K562 (cell line): ENCODE measurements at regions not wholly inside any gene's neighbourhood (a gene's known extent, or its start where the extent isn't known, plus 50 kb on each side); places are given as distances from the start of the nearest gene placed in this dataset.

ENCODE experiments used
- ATAC-seq: fragments of 200-7000 bp; cut with Tn5 transposase; 3 replicates; pipeline ENCODE4 v1.9.1; 2020; ENCODE audit warnings: moderate library complexity
- BruUV-seq: library from RNA; stranded (reverse); fragments of 400-500 nt; replicated peaks from 2 replicates; lab custom pipeline; 2021; lab: Mats Ljungman, UMichigan
- CTCF ChIA-PET: fragments of 300-600 bp; formaldehyde crosslinking; extraction: SDS; loops from one replicate; lab custom pipeline; 2021; ENCODE audit warnings: low intra/inter-chr PET ratio; lab: Yijun Ruan, JAX
- POLR2A ChIA-PET: fragments of 300-600, 350-650 bp; sonication (Branson Sonifier 250); formaldehyde crosslinking; extraction: SDS; loops from one replicate; lab custom pipeline; 2021; ENCODE audit warnings: antibody characterized with exemption, inconsistent platforms; lab: Yijun Ruan, JAX
- DNase-seq, 4 experiments: peaks; one replicate each; pipeline versions ENCODE4 v3.0.0 to v3.0.0-alpha.2; 2011 to 2018; ENCODE audit warnings: low spot score in 3 of 4, mixed read lengths in 3 of 4; ENCODE audit errors: extremely low read depth in 1 of 4
- FAIRE-seq: peaks from 2 replicates; lab custom pipeline; 2011; peaks lifted over from hg19 to GRCh38; lab: Jason Lieb, UNC
- H2AFZ ChIP-seq: 2 replicates; pipeline ENCODE4 v1.6.0; 2011; ENCODE audit warnings: low read depth, low read length, control low read depth, inconsistent platforms
- H3K27ac ChIP-seq: fragments of 200-600 bp; 3 replicates; pipeline ENCODE4 v1.8.0; 2011; ENCODE audit warnings: low read depth, mild to moderate bottlenecking, control low read depth, inconsistent platforms, low read length, moderate library complexity, mixed read lengths; ENCODE audit errors: extremely low read depth
- H3K27me3 ChIP-seq, 2 experiments: fragments of 300-600 bp in 1 of 2; 2 replicates in 1 of 2; 3 replicates in 1 of 2; pipeline versions ENCODE4 v1.6.0 to v1.8.0; 2011; ENCODE audit warnings: inconsistent platforms in 2 of 2, low read length in 2 of 2, mild to moderate bottlenecking in 1 of 2, mixed read lengths in 1 of 2, moderate library complexity in 1 of 2; ENCODE audit not compliant: control insufficient read depth in 2 of 2, insufficient read depth in 2 of 2
- H3K36me3 ChIP-seq: fragments of 300-600 bp; 3 replicates; pipeline ENCODE4 v1.8.0; 2011; ENCODE audit warnings: mild to moderate bottlenecking, low read length, inconsistent platforms; ENCODE audit not compliant: control insufficient read depth, insufficient read depth
- H3K4me1 ChIP-seq, 2 experiments: fragments of 200-600 bp in 1 of 2; replicated peaks in 1 of 2; 2 replicates in 1 of 2; 3 replicates in 1 of 2; pipeline versions ENCODE4 v1.5.1 to v1.8.0; 2011; ENCODE audit warnings: inconsistent platforms in 2 of 2, low read length in 2 of 2, mild to moderate bottlenecking in 1 of 2, mixed read lengths in 1 of 2, moderate library complexity in 1 of 2; ENCODE audit not compliant: control insufficient read depth in 2 of 2, insufficient read depth in 2 of 2
- H3K4me2 ChIP-seq: 2 replicates; pipeline ENCODE4 v1.6.1; 2011; ENCODE audit warnings: low read length, control low read depth, inconsistent platforms, mixed read lengths; ENCODE audit not compliant: insufficient read depth
- H3K4me3 ChIP-seq: fragments of 200-600 bp; sonication (generic), shearing (Covaris generic); 2 replicates; pipeline ENCODE4 v1.5.1; 2016; ENCODE audit warnings: control low read depth, inconsistent platforms
- H3K79me2 ChIP-seq: fragments of 200-600 bp; 3 replicates; pipeline ENCODE4 v1.8.0; 2011; ENCODE audit warnings: low read length, inconsistent platforms; ENCODE audit not compliant: control insufficient read depth, insufficient read depth
- H3K9ac ChIP-seq, 2 experiments: 2 replicates each; pipeline versions ENCODE4 v1.6.0 to v1.6.1; 2011; ENCODE audit warnings: low read depth in 2 of 2, low read length in 2 of 2, control low read depth in 1 of 2, inconsistent platforms in 1 of 2, mild to moderate bottlenecking in 1 of 2, mixed read lengths in 1 of 2; ENCODE audit not compliant: insufficient read depth in 1 of 2
- H3K9me1 ChIP-seq: one replicate; pipeline ENCODE4 v1.6.0; 2011; ENCODE audit warnings: inconsistent platforms, mild to moderate bottlenecking, low read length, moderate library complexity; ENCODE audit not compliant: control insufficient read depth, insufficient read depth
- H3K9me3 ChIP-seq: replicated peaks from 2 replicates; pipeline ENCODE4 v1.5.1; 2011; ENCODE audit warnings: low read depth, low read length, inconsistent platforms; ENCODE audit not compliant: control insufficient read depth, insufficient read depth
- H4K20me1 ChIP-seq: replicated peaks from 2 replicates; pipeline ENCODE4 v1.6.1; 2011; ENCODE audit warnings: low read length, inconsistent platforms, mixed read lengths; ENCODE audit not compliant: control insufficient read depth, insufficient read depth
- CREBBP ChIP-seq: IDR thresholded peaks from one replicate; pipeline ENCODE4 v1.6.1; 2012; ENCODE audit warnings: low read depth, mild to moderate bottlenecking, control low read depth, inconsistent platforms, low read length
- MYBL2 ChIP-seq, 2 experiments: fragments of 450-650 bp in 1 of 2; sonication (generic) in 1 of 2; formaldehyde crosslinking in 1 of 2; IDR thresholded peaks; 2 replicates each; pipeline versions ENCODE4 v1.6.1 to v1.8.1; 2017 to 2022; ENCODE audit warnings: borderline replicate concordance in 1 of 2, inconsistent platforms in 1 of 2, low read depth in 1 of 2, mild to moderate bottlenecking in 1 of 2, missing genetic modification reagents in 1 of 2, moderate library complexity in 1 of 2
- PHB2 ChIP-seq: fragments of 450-650 bp; IDR thresholded peaks from 2 replicates; pipeline ENCODE4 v1.6.1; 2017; ENCODE audit warnings: low read depth
- RBM15 ChIP-seq: fragments of 200-400 bp; formaldehyde crosslinking; IDR thresholded peaks from 2 replicates; pipeline ENCODE4 v1.6.1; 2018; ENCODE audit warnings: mild to moderate bottlenecking, low read length, moderate library complexity; ENCODE audit not compliant: insufficient read depth
- SPI1 ChIP-seq: IDR thresholded peaks from 2 replicates; pipeline ENCODE4 v1.6.1; 2011; ENCODE audit warnings: low read depth, low read length, control low read depth, borderline replicate concordance
- SREBF2 ChIP-seq: sonication (generic); formaldehyde crosslinking; IDR thresholded peaks from 2 replicates; pipeline ENCODE4 v1.4.0; 2020; ENCODE audit warnings: mild to moderate bottlenecking, missing genetic modification reagents
- TCF7L2 ChIP-seq: fragments of 150-350 bp; IDR thresholded peaks from 2 replicates; pipeline ENCODE4 v1.6.1; 2016; ENCODE audit warnings: low read depth, mild to moderate bottlenecking, low read length, moderate library complexity
- ZNF217 ChIP-seq: sonication (generic); formaldehyde crosslinking; IDR thresholded peaks from 2 replicates; pipeline ENCODE4 v1.8.0; 2022; ENCODE audit warnings: mild to moderate bottlenecking, missing genetic modification reagents
- ZNF431 ChIP-seq: sonication (generic); formaldehyde crosslinking; IDR thresholded peaks from 2 replicates; pipeline ENCODE4 v1.8.0; 2022; ENCODE audit warnings: mild to moderate bottlenecking, missing genetic modification reagents
- ZNF785 ChIP-seq: fragments of 250-450 bp; sonication (Bioruptor Pico); IDR thresholded peaks from 2 replicates; pipeline ENCODE4 v1.4.0; 2020; ENCODE audit warnings: mild to moderate bottlenecking
- WGBS: fragments of 100-300 bp; shearing (Covaris generic); methylation state at CpG from one replicate; pipeline ENCODE4 v1.1.6; 2016; ENCODE audit warnings: low coverage, mixed read lengths; ENCODE audit not compliant: insufficient coverage; ENCODE audit errors: missing lambda C conversion rate; 5-methylcytosine and 5-hydroxymethylcytosine counted together
- in situ Hi-C: fragments of 300-500 bp; cut with MboI; formaldehyde crosslinking; loops from 4 replicates; pipeline ENCODE4 v1.15.0; 2018; ENCODE audit warnings: inconsistent platforms, mixed read lengths
- intact Hi-C: fragments of 100-400 bp; cut with micrococcal nuclease; formaldehyde crosslinking; loops from 2 replicates; pipeline ENCODE4 v1.14.2; 2022
- TF ChIP-seq, protein P1 (sequence below), 3 experiments: IDR thresholded peaks in 2 of 3; conservative IDR thresholded peaks in 1 of 3; 2 replicates each; pipeline ENCODE4 v1.5.1; 2011 to 2012; ENCODE audit warnings: low read length in 3 of 3, mild to moderate bottlenecking in 3 of 3, control low read depth in 2 of 3, improper control_type of control experiment in 1 of 3, inconsistent platforms in 1 of 3, low read depth in 1 of 3, mixed read lengths in 1 of 3, moderate library complexity in 1 of 3; ENCODE audit not compliant: insufficient read depth in 2 of 3
- TF ChIP-seq, protein P2 (sequence below): sonication (generic); formaldehyde crosslinking; IDR thresholded peaks from 2 replicates; pipeline ENCODE4 v1.4.0; 2020; ENCODE audit warnings: mild to moderate bottlenecking, missing genetic modification reagents

DNA sequence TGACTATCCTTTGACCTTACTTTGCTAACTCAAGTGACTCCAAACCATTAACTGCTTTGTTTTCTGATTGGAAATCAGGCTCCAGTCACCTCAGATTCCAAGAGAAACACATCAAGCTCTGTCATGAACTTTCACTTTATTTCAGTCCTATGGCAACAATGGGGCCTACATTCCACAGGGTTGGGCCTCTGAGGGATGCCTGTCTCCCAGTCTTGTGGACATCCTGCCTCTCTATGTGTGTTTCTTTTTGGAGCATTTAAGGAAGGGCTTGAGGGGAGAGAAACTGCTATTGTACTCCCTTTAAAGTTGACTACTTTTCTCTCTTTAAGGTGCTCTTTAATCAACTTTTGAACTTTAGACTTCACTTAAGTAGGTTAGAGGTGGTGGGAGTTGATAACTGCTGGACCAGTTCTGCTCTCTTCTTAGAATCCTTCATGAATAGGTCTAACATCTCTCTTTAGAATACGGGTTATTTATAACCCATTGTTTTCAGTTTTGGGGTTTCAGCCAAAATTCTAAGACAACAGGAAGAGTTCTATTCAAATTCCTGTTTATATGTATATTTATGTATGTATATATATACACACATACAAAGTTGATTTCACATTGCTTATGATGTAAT is 274.3 kb upstream of the NR3C2 start:
- POLR2A ChIA-PET, result no interaction called here
- Histone ChIP-seq H3K9me3 (0 out of 2 replicates have a peak, but pooled peaks cover 2% of the 10 kb centered on the region), H3K4me3 (no peak overlapping the region), H3K9me1 (no peaks in the 10 kb centered on the region), H3K27ac (no peak overlapping the region), H3K4me2 (no peak overlapping the region), H3K36me3 (no peaks in the 10 kb centered on the region), H4K20me1 (no peaks in the 10 kb centered on the region), H3K9ac (no peak overlapping the region), H3K79me2 (no peaks in the 10 kb centered on the region), H2AFZ (no peak overlapping the region), H3K4me1 (no peaks in the 10 kb centered on the region), H3K27me3 (no peaks in the 10 kb centered on the region)
- 0% methylated on average over 1 of the region's 1 CpG for WGBS
- no peak for DNase-seq
- no peak for ATAC-seq
- no TSS peak for BruUV-seq
- CTCF ChIA-PET, result no interaction called here
- no peak for TF ChIP-seq ZNF785 (CRISPR knock-in tag)
- TF ChIP-seq ZNF217, result no peak
- no peak for FAIRE-seq
- intact Hi-C loops (no loop called here), in situ Hi-C loops (no loop called here)

DNA sequence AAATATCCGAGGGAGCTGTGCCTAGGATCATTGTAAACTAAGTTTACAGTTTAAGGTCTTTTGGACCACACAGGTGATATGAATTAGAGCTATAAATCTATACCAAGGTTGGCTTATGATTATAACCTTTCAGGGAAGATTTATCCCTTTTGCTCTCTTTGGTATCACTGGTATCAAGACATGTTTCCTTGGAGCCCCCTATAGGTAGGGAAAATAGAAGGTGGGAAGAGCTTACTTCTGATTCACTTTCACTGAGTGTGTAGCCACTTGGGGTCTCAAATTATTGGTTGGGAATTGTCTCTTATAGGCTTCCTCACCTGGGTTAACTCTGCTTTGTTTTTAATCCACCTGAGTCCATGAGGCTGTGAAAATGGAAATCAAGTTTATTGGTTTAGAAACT is 262.1 kb upstream of the NR3C2 start:
- in situ Hi-C loops (no loop called here), intact Hi-C loops (no loop called here)
- WGBS, result 7% methylated on average over 1 of the region's 1 CpG
- Histone ChIP-seq H3K9me3 (0 out of 2 replicates have a peak, but pooled peaks cover 3% of the 10 kb centered on the region), H3K27ac (no peak overlapping the region), H3K9ac (no peak overlapping the region), H3K36me3 (no peaks in the 10 kb centered on the region), H3K4me1 (no peaks in the 10 kb centered on the region), H2AFZ (no peak overlapping the region), H3K27me3 (no peaks in the 10 kb centered on the region), H3K4me3 (no peak overlapping the region), H3K9me1 (no peaks in the 10 kb centered on the region), H3K4me2 (no peak overlapping the region), H3K79me2 (no peaks in the 10 kb centered on the region), H4K20me1 (no peaks in the 10 kb centered on the region)
- BruUV-seq, result no TSS peak
- ATAC-seq (no peak), FAIRE-seq (no peak), DNase-seq (no peak)
- POLR2A ChIA-PET, result no interaction called here
- CTCF ChIA-PET, result no interaction called here
- TF ChIP-seq TCF7L2, result no peak
- TF ChIP-seq, protein P1, sequence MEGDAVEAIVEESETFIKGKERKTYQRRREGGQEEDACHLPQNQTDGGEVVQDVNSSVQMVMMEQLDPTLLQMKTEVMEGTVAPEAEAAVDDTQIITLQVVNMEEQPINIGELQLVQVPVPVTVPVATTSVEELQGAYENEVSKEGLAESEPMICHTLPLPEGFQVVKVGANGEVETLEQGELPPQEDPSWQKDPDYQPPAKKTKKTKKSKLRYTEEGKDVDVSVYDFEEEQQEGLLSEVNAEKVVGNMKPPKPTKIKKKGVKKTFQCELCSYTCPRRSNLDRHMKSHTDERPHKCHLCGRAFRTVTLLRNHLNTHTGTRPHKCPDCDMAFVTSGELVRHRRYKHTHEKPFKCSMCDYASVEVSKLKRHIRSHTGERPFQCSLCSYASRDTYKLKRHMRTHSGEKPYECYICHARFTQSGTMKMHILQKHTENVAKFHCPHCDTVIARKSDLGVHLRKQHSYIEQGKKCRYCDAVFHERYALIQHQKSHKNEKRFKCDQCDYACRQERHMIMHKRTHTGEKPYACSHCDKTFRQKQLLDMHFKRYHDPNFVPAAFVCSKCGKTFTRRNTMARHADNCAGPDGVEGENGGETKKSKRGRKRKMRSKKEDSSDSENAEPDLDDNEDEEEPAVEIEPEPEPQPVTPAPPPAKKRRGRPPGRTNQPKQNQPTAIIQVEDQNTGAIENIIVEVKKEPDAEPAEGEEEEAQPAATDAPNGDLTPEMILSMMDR (IDR thresholded peaks at IDR 0.05 in 2 of 3, conservative IDR thresholded peaks at IDR 0.05 in 1 of 3; ENCODE audit: insufficient read depth in 2 of 3, low read depth in 1 of 3, low read length in 3 of 3), result no peak
- no peak for TF ChIP-seq ZNF431 (CRISPR knock-in tag)
- no peak for TF ChIP-seq SPI1
- TF ChIP-seq CREBBP, result no peak
- TF ChIP-seq PHB2, result no peak
- TF ChIP-seq SREBF2 (CRISPR knock-in tag), result no peak
- TF ChIP-seq, protein P2, sequence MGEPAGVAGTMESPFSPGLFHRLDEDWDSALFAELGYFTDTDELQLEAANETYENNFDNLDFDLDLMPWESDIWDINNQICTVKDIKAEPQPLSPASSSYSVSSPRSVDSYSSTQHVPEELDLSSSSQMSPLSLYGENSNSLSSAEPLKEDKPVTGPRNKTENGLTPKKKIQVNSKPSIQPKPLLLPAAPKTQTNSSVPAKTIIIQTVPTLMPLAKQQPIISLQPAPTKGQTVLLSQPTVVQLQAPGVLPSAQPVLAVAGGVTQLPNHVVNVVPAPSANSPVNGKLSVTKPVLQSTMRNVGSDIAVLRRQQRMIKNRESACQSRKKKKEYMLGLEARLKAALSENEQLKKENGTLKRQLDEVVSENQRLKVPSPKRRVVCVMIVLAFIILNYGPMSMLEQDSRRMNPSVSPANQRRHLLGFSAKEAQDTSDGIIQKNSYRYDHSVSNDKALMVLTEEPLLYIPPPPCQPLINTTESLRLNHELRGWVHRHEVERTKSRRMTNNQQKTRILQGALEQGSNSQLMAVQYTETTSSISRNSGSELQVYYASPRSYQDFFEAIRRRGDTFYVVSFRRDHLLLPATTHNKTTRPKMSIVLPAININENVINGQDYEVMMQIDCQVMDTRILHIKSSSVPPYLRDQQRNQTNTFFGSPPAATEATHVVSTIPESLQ (CRISPR knock-in tag), result no peak
- no peak for TF ChIP-seq RBM15
- no peak for TF ChIP-seq MYBL2 (IDR thresholded peaks at IDR 0.05; ENCODE audit: low read depth)
- TF ChIP-seq MYBL2 (CRISPR knock-in tag; IDR thresholded peaks at IDR 0.05; ENCODE audit: borderline replicate concordance), result no peak
